AG20443 (cell line): ENCODE measurements at regions not wholly inside any gene's neighbourhood (a gene's known extent, or its start where the extent isn't known, plus 50 kb on each side); places are given as distances from the start of the nearest gene placed in this dataset.

Source experiments
- DNase-seq: peaks from one replicate; pipeline ENCODE4 v3.0.0; 2012; ENCODE audit warnings: low spot score, mixed read lengths

DNA sequence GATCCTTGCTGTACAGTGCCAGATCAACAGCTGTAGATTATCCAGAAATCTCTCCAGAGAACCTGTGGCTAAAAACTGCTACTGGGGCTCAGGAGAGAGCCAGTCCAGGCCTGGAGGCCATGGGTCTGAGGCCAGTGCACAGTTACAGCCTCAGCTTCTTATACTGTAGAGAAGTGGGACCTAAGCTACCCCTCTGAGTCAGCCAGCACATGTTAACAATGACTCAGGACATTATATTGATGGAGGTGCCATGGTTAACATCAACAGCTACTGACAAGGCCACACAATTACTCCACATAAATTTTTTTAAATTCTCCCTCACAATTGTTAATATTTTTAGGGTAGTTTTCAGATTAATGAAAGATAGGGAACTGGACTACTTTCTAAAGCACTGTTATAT lies 138.5 kb downstream of the RBM26 start:
- DNase-seq: no peak

DNA sequence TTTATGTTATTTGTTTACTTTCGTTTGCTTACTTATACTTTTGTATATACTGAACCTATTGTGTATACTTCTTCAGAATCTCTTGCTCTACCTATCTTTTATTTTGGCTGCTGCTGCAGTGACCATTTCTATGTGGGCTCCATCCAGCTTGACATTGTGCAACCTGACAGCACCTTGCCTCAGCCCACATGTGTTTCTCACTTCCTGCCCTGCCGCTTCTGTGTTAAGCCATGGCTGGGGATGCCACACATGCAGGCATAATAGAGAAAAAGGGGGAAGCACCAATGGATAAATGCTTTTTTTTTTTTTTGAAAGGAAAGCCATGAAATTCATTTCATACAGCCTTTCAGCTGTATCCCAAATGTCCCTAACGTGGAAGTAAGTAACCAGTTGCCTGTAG lies 147.6 kb downstream of the RBM26 start:
- DNase-seq: no peak

DNA sequence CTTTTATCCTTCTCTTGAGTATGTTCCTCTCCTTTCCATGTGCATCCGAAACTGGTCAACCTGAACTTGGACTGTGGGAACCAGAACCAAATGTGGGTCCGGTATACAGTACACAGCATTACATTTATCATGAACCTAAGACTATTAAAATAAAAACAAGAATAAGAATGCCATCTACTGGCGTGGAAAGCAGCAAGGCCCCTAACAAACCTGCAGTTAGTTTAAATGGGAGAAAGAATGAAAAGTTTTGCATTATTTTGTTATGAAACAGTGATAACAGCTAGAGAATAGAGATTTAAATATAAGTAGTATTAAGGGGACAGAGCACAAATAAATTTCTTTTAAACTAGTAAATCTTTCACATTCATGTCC lies 159.5 kb downstream of the RBM26 start:
- no peak for DNase-seq

DNA sequence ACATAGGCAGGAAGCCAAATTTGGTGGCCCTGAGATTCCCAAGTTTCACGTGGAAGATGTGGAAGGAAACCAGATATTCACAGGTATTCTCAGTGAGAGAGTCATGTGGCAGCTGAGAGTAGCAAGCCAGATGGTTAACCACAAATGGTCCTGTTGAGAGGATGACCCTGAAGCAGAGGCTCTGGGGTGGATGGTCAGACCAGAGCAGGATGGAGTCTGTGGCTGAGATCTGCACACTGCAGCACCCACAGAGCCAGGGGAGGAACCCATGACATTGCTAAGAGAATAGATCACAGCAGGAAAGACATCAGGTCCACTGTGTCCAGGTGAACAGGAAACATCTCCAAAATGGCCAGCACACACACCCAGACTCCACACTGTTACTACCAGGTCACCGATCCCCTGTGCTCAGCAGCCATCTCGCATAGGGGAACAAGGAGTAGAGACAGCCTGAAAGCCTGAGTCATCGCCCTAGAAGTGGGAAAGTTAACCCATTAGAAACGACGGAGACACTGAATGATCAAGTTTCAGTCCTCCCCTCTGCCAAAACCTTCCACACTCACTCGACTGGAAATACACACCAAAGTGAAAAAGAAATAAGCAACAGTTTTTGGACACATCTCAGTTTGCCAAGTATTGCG lies 160.0 kb downstream of the RBM26 start:
- no peak for DNase-seq

DNA sequence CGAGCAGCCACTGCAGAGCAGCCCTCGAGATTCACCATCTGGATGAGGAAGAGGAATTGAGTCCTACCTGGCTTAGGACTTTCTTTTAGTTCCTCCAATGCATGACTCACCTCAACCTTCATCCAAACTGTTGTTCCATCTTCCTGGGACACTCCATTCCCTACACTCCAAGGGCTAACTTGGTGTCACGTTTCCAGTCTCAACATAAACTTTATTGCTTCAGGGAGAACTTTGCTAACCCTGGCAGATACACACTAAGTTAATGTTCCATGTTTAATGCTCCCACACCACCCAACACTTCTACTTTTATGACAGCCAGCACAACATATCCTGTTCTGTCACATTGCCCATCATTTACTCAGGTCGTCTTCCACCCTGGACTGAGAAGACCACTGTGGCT lies 164.4 kb downstream of the RBM26 start:
- no peak for DNase-seq

DNA sequence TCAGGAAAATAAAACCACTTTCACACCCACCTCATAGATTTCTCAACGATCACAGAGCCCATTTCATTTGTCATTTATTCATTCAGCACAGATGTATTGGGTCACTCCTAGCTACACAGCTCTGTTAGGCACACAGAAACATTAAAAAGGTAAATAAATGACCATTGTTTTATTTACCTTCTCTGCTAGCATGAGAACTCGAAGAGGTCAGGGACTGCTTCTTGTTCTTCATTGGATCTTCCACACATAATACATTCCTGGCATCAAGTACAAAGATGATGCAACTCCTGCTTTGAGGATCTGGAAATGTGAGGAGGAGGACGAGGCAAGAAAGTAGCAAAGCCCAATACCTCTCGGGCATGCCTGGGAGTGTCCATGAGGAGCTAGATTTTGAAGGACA lies 168.1 kb downstream of the RBM26 start:
- no peak for DNase-seq

DNA sequence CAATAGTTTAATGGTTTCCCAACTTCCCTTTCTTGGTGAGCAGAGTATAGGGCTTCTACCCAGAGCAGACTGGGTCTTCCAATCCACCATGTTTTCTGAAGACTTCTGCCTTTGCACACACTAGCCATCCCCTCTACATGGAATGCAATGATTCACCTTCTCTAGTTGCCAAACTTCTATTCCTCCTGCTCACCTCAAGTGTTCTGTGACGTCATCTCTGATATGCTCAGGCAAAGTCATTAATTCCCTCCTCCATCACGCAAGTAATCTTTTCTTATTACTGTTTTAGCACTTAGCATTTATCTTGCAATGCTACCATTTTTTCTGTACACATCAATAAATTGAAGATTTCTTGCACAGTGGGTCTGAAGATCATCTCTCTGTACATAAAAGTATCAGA lies 174.2 kb downstream of the RBM26 start:
- no peak for DNase-seq

DNA sequence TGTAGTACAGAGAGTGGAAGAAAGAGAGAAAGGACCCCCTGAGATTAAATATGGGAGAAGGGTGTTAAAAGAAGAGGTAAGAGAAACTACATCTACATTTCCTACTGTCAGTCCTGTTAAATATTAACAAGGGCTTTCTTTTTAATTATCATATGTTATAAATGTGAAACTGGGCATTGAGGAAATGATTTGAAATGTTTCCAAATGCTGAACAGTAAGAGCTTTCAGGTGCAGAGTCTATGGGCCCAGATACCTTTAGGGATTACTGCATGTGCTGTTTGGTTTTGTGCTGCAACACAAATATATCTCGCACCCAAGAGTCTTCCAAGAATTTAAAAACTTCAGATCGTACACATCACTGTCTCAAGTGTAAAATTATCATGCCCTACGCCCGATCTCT lies 176.3 kb downstream of the RBM26 start:
- DNase-seq: no peak

DNA sequence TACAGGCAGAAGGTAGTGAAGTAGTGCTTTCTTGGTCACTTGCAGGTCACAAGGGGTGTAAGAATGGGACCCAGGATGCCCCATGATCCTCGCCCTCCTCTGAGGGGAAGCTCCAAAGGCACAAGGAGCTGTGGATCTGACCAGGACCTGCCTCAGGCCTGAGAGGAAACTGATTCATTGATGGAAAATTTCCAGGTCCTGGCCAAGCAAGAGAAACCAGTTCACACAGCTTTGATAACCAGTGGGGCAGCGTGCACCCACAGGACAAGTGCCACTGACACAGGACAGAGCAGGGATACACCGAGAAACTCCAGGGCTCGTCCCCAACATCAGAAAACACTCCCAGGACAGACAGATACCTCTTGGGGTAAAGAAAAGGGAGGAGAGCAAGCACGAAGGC lies 177.1 kb downstream of the RBM26 start:
- DNase-seq: no peak

DNA sequence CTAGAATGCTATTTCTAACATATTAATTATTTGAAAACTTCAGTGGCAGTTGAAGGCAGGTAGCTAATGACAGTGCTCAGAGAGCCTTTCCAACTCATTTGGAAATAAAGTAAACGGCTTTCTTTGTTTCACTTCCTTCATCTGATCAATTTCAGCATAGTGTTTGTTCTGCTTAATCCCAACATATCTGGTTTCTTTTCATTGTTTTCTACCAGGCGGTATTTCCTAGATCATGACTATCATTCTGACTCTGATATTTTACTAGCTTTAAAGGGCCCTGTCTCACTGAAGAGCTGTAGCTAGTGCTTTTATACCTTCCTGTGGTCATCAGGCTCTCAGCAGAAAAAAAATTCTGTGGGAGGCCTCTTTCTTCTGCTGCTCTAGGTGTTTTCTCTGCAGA lies 178.6 kb downstream of the RBM26 start:
- DNase-seq: no peak

DNA sequence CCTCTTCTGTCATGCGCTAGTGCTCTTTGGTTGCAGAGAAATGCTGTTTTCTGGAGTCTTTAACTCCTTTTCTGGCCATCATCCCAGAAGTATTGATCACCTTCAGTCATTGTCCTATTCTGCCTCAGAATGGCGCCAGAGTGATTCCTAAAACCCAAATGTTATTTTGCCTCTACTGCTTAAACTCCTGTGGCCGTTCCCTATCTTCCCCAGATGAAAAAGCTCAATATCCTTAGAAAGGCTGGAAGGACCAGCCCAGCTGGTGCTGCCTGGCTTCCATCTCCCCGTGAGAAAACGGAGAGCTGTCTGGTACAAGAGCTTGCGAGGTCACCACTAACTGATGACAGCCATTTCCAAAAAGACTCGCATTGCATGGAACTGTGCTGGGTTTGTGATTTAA lies 179.1 kb downstream of the RBM26 start:
- no peak for DNase-seq

DNA sequence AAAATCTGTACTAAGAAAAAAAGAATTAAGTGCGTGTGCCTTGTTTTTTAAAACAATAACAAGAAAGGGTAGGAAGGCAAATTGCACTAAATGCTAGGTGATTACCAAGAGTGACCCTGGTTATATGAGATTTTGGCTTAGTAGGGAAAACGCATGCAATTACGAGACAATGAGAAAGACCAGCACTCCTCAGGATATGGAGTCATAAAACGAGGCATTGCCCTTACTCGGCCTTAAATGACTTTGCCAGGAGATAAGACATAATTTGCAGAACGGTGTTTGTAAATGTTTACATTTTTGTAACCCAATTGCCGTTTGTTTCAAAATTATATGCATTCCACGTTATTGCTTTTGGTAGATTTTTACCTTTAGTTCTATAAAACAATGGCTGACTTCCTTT lies 179.8 kb downstream of the RBM26 start:
- DNase-seq: no peak

DNA sequence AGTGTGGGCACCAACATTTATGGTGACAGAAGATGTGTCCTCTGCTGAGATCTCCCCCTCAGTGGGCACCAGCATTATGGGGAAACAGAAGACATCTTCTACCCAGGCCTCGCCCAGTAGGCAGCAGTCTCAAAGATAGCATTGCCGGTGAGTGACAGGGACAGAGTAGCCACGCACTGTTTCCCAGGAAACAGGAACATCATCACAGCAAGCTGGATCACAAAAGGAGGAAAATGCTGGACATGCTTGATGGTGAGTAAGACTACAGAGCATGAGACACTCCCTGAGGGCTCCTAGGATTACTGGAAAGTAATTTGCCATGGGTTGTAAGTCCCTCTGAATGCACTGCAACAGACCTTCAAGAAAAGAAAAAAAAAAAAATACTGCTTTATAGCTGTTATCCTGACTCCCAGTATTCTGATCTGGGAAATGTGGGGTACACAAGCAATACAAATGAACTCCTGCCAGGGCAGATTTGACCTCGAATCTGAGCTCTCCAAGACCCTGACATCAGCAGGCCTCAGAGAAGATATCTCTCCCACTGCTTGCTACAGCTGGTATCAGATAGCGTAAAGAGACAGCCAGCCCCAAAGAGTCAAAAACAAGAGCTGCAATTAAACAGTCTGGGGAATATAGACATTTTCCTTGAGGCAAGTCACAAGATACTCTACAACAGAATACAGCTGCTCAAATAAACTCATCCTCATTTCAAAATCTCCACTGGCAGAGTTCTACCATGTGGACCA lies 180.4 kb downstream of the RBM26 start:
- DNase-seq: no peak

DNA sequence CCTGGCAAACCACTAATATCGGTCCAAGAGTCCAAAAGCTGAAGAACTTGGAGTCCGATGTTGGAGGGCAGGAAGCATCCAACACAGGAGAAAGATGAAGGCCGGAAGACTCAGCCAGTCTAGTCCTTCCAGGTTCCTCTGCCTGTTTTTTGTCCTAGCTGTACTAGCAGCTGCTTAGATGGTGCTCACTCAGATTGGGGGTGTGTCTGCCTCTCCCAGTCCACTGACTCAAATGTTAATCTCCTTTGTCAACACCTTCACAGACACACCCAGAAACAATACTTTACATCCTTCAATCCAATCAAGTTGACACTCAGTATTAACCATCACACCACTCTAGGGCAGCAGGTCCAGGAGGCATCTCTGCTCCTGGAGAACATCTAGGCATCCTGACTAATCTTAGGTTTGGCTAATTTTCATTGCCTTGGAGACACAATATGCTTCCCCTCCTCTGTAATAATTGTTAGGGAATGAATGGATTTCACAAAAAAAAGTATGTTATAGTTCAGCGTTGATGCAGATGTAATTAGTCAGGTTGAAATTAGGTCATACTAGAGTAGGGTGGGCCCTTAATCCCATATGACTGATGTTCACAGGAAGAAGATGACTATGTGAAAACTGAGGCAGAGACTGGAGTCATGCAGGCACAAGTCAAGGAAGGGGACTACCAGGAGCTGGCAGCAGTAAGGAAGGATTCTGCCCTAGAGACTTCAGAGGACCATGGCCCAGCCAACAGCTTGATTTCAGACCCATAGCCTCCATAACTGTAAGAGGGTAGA lies 183.4 kb downstream of the RBM26 start:
- no peak for DNase-seq

DNA sequence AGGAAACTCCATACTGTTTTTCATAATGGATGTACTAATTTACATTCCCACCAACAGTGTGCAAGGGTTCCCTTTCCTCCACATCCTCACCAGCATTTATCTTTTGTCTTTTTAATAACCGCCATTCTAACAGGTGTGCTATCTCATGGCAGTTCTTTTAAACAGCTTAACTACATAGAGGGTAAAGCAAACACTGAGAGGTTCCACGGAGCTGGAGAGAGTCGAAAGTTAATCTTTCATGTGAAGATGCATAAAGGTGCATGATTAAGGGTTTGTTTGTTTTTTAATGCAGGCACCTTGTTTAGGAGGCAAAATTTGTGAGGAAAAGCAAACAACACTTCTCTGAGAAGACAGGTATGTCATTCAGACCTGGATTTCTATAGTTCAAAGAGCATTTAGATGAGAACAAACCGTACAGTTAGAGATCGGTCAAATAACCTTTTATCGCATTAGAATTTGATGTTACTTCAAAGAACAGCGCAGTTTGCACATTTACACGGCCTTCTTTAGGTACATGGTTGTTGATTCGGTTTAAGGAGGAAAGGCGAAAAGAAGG lies 193.9 kb downstream of the RBM26 start:
- no peak for DNase-seq

DNA sequence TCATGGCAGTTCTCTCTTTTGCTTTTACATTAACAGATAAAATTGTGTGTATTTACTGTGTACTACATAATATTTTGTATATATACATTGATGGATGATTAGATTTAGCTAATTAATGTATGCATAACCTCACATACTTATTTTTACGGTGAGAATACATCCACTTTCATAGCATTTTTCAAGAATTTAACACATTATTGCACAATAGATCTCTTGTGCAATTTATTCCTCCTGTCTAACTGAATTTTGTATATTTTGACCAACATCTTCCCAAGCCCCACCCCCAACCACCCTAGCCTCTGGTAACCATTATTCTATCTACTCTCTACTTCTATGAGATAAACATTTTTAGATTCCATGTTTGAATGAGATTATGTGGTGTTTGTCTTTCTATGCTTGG lies 194.7 kb downstream of the RBM26 start:
- DNase-seq: no peak

DNA sequence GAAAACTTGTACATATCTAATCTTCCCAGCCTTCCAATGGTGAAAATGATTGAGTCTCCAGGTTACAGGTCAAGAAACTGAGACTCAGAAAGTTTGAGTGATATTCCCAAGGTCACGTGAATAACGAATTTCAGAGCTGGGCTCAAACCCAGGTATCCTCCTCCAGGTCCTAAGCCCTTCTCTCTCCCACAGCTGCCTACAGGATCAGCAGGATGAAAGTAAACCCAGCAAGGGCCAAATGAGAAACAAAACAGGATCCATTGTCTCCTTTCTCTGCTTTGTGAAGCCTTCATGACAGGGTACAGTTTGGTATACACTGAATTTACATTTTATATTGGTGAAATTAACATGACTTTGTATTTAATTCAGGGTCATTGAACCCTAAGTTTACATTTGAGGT lies 208.1 kb downstream of the RBM26 start:
- no peak for DNase-seq

DNA sequence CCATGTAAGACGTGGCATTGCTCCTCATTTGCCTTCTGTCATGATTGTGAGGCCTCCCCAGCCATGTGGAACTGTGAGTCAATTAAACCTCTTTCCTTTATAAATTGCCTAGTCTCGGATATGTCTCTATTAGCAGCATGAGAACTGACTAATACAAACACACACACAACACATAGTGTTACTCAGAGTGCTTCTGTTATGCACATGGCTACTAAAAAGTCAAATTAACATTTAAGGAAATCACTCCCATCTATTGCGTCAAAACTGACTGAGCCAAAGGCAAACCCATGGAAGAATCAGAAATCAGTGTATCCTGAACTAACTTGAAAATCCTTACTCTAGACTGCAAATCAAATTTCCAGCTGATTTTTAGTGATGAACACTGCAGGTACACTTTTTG lies 209.2 kb downstream of the RBM26 start:
- no peak for DNase-seq

DNA sequence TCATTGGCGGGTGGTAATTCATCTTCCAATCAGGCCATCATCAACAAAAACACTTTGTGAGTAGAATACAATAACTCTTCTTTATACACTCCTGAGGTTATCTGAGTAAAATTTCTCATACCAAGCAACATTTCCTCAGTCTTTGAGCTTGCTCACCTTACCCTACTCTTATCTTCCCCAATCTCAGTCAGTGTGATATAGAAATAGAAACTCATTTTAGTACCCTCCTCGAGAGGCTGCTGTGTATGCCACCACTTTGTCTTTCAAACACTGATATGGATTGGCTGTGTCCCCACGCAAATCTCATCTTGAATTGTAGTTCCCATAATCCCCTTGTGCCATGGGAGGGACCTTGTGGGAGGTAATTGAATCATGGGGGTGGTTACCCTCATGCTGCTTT lies 209.7 kb downstream of the RBM26 start:
- DNase-seq: no peak

DNA sequence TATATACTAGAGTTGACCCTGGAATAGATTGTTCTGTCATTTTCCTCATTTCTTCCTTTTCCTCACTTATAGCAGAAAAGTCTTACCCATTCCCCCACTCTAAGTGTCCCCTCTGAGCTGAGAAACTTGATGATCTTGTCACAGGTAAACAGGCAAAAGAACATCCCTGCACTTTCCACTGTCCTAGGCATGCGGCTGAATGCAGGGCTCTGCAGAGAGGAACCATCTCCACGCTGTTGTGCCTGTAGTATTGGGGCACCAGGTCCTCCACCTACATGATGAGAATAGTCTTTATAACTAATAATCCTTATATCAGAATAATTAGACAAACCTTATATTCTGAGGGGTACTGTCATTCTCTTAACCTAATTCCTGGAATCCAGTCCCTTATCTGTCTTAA lies 211.3 kb downstream of the RBM26 start:
- no peak for DNase-seq

DNA sequence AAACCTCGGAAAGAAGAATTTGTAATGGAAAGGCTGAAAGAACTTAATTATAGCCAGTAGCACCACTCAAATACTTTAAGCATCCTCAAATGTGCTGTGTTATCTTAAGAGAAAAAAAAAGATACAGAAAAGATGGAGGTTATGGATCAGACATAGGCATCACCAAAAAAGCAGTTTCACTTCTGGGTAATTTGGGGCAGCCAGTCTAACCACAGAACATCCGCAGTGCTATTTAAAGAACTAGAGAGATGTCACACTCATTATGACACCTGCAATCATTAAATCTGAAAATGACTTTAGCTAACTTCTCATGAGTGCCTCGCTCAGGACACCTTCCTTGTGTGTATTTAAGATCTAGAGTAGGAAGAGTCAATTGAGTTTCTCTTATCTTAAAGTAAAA lies 211.8 kb downstream of the RBM26 start:
- DNase-seq: no peak

DNA sequence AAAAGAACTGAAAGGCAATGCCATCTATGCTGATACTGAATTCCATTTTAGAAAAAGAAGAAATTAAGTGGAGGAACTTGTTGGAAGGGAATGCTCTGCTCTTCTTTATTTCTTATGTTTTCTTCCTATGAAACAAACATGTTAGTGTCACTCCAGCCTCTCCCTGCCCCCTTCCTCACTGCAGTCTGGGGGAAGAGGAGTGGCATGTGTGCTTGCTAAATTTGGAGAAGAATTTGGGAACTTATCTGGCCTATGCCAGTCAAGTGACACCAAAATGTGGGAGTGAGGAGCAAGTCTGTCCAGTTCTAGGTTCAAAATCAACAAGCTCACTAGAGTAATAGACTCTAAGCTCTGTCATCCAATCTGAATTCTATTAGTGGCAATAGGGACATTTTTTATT lies 214.6 kb downstream of the RBM26 start:
- no peak for DNase-seq

DNA sequence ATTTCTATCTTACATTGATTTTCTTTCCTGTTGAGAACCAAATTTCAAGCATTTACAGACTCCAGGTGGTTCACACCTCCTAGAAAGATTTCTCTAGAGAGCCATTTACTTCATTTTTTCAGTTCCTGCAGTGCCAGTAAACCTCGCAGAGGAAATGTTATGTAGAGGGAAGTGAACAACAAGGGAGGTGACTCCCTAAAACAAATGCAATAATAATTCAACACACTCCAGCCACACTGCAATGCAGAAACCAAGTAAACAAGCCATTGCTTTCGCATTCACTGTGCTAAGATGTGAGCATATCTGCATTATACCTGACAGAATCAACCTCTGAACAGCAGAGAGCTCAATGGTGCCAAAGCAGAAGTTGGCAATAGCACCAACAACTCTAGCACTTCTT lies 215.1 kb downstream of the RBM26 start:
- DNase-seq: no peak
